K562 (cell line): ENCODE measurements at regions not wholly inside any gene's neighbourhood (a gene's known extent, or its start where the extent isn't known, plus 50 kb on each side); places are given as distances from the start of the nearest gene placed in this dataset.

ENCODE experiments used
- CTCF ChIP-seq, 3 experiments: IDR thresholded peaks in 2 of 3; conservative IDR thresholded peaks in 1 of 3; 2 replicates each; pipeline ENCODE4 v1.5.1; 2011 to 2012; ENCODE audit warnings: low read length in 3 of 3, mild to moderate bottlenecking in 3 of 3, control low read depth in 2 of 3, improper control_type of control experiment in 1 of 3, inconsistent platforms in 1 of 3, low read depth in 1 of 3, mixed read lengths in 1 of 3, moderate library complexity in 1 of 3; ENCODE audit not compliant: insufficient read depth in 2 of 3
- RAD21 ChIP-seq, 2 experiments: fragments of 250-450 bp in 1 of 2; fragments of 450-650 bp in 1 of 2; sonication (Bioruptor Pico) in 1 of 2; formaldehyde crosslinking in 1 of 2; IDR thresholded peaks in 1 of 2; conservative IDR thresholded peaks in 1 of 2; 2 replicates each; pipeline versions ENCODE4 v1.4.0 to v1.8.0; 2020 to 2022; ENCODE audit warnings: mild to moderate bottlenecking in 2 of 2, moderate library complexity in 1 of 2
- RFX5 ChIP-seq: IDR thresholded peaks from 2 replicates; pipeline ENCODE4 v1.6.1; 2011; ENCODE audit warnings: low read depth, mild to moderate bottlenecking, improper control_type of control experiment, low read length
- TARDBP ChIP-seq: fragments of 450-650 bp; IDR thresholded peaks from 2 replicates; pipeline ENCODE4 v1.6.1; 2016
- TSHZ1 ChIP-seq: fragments of 250-450 bp; sonication (Bioruptor Pico); IDR thresholded peaks from 2 replicates; pipeline ENCODE4 v1.4.0; 2020; ENCODE audit warnings: mild to moderate bottlenecking, moderate library complexity
- ZNF644 ChIP-seq: fragments of 200-800 bp; sonication (Bioruptor generic); IDR thresholded peaks from 2 replicates; pipeline ENCODE4 v1.6.1; 2016; ENCODE audit warnings: low read depth, missing genetic modification characterization, missing compliant biosample characterization

GRCh38 chr11:81098471-81098870 lies 1635.2 kb downstream of the FAM181B start:
- TF ChIP-seq RFX5 (no peak), RAD21 (CRISPR knock-in tag; conservative IDR thresholded peaks at IDR 0.05 in 1 of 2, IDR thresholded peaks at IDR 0.05 in 1 of 2) (no peak), ZNF644 (tag) (no peak), TSHZ1 (CRISPR knock-in tag) (no peak), CTCF (IDR thresholded peaks at IDR 0.05 in 2 of 3, conservative IDR thresholded peaks at IDR 0.05 in 1 of 3; ENCODE audit: insufficient read depth in 2 of 3, low read depth in 1 of 3, low read length in 3 of 3) (no peak), TARDBP (no peak)
